ENCODE measurements at regions not wholly inside any gene's neighbourhood (a gene's known extent, or its start where the extent isn't known, plus 50 kb on each side); places are given as distances from the start of the nearest gene placed in this dataset.
"Not testable (repeated sequence)": the region's sequence is repeated elsewhere in the genome, so short reads cannot be mapped to it uniquely, and the experiment has no call there.

DNA sequence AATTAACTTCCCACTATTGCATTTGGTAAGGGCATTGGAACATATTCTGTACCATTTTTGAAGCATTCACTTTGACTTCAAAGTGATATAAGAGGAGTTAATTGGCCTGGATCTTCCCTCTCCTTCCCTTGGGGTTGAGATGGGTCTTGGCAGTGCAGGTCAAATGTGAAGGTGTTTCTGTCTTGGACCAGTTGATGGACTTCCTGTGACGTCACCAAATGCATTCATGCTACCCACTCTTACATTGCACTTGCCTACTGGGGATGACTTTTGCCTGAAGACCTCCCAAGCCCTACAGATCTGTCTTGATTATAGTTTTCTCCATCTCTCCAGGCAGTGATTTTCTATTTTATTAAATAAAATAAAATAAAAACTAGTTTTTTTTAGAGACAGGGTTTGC, 221.5 kb downstream of the BUB3 start:
- no peak for DNase-seq (ENCODE audit: low read depth)

DNA sequence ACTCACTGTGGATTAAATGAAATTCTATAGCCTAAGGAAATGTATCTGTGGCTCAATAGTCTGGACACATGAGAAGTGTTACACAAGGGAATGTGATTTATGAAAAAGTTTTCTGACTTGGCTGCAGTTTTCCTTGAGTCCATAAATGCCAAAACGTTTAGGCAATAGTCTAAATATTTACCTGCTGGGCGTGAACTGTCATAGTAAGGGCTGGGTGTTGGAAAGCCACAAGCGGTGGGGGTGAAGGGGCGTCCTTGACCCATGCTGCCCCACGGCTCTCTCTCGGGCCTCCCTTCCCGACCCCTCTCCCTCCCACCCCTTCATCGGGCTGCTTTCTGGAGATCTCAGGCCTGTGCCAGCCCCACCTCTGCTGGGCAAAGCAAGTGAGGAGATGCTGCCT, 223.7 kb downstream of the BUB3 start:
- no peak for DNase-seq (ENCODE audit: low read depth)

DNA sequence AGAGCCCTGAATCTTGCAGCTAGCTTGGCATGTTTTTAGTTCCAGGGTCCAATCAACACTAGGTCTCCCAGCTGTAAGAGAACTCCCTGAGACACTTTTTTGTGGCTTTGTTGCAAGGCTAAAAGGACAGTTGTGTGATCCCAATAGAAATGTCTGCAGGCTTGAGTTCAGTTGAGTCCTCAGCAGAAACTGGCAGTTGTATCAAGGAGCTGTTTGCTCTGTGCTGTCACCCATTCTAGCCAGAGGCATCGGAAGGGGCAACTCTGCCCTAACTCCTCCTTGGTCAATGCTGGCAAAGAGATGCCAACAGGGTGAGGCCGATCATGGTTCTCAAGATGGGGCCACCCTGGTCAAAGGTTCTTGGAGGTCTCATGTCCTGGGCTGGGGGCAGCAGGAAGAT, 224.1 kb downstream of the BUB3 start:
- no peak for DNase-seq (ENCODE audit: low read depth)

DNA sequence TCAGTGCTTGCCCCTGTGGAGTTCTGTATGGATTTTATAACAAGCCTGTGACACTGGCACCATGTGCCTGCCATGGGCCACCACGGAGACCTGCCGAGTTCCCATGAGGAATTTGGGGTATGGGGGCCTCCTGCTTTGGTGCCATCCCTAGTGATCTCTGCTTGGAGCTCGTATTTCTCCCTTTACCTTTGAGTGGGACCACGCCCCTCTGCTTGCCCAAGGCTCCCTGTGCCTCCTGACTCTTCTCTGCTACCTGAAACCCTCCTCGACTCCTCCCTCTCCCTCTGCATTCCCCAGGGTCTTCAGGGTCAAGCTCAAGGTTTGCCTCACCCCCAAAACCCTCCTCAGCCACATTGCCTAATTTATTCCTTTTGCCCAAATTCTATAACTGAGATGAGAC, 225.0 kb downstream of the BUB3 start:
- DNase-seq (ENCODE audit: low read depth): no peak

DNA sequence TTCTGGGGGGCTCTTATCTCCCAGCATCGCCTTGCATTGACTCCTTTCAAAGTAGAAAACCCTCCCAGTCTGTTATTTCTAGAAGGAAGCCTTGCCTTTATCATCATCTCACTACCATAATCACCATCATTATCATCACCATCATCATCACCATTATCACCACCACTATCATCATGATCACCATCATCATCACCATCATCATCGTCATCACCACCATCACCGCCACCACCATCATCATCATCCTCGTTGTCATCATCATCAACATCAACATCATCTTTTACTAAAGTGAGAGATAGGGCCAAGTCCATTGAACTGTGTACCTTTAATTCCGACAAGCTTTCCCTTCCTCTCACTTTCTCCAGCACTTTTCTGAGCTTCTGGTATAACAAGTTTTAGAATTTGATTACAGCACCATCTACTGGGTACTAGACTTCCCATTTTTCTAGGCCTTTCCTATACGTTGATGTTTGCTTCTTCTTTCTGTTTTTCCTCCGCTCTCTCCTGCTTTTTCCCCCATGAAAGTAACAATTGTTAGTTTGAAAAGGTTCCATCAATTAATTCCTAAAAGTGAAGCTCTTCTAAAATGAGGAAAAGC, 226.4 kb downstream of the BUB3 start:
- peak; percentile 24 for DNase-seq (ENCODE audit: low read depth)

DNA sequence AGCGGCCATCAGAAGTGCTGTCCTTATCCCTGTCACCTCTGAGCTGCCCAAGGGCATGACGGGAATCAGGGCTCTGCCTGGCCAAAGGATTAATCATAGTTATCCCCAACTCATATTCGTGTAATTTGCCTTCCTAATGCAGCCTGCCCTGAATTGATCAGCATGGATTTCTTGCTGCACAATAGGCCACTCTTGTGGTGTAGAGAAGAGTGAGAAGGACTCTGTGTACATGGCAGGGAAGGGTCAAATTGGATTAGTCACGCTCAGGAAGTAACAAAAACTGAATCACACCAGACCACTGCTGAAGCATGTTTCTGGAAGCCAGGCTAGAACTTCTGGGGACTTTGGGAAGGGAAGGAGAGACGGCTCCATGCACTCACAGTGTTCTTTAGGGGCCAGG, 227.0 kb downstream of the BUB3 start:
- DNase-seq (ENCODE audit: low read depth): peak; percentile 81

DNA sequence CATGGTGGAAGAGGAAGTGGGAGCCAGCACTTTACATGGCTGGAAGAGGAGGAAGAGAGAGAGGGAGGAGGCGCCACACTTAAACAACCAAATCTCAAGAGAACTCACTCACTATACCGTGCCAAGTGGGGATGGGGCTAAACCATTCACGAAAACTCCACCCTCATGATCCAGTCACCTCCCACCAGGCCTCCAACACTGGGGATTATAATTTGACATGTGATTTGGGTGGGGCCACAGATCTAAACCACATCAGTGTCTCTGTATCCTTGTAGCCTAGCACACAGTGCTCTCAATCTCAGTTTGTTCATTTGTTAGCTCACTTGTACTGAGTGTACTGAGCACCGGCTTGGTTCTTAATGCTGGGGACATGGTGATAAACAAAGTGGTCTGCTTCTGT, 228.3 kb downstream of the BUB3 start:
- DNase-seq (ENCODE audit: low read depth): no peak

DNA sequence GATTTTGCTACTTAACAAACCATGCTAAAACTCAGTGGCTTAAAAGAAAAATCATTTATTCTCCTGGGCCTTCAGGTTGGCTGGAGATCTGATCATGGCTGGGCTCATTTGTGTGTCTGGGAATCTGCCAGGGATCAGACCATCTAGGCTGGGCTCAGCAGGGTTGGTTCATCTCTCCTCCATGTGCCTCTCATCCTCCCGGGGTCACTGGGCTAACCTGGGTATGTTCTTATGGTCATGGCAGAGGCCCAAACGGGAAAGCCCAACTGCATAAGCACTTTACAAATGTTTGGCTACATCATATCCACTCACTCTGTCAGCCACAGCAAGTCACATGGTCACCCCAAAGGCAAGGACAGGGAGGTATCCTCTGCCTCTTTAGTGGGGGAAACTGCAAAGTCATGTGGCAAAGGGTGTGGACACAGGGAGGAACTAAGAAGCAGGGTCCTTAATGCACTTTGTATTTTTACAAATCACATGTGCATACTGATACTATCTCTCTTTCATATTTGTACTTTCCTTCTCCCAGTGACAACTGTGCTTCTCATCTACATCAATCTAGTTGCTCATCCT, 231.4 kb downstream of the BUB3 start:
- DNase-seq (ENCODE audit: low read depth): no peak

DNA sequence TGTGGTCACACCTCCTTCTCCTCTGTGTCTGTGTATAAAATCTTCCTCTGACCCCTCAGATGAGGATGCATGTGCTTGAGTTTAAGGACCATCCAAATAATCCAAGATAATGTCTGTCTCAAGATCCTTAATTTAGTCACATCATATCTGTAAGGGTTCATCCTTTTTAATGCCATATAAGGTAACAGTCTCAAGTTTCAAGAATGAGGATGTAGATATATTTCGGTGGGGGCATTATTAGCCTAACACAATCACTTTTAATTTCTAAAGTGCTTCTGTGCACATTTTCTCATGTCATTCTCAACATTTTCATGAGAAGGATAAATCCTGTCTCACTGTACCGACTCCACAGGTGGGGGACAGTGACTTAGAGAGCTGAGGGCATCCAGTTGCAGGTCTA, 235.3 kb downstream of the BUB3 start:
- no peak for DNase-seq (ENCODE audit: low read depth)

DNA sequence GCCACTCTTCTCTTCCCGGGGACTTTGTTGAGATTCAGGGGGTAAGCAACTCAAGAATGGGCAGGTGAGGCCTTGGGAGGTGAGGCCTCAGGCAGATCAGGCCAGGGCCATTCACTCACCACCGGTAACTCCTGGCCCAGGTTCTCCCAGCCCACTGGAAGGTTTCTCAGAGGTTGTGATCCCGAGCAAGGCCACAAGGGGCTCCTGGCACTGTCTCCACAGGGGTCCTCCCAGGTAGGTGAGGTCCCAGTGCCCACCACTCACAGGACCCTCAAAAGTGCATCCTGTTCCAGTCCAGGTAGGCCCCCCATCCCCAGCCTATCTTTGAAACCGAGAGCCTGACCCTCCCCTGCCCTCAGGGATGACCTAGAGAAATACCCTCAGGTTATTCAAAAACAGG, 236.1 kb downstream of the BUB3 start:
- DNase-seq (ENCODE audit: low read depth): no peak

DNA sequence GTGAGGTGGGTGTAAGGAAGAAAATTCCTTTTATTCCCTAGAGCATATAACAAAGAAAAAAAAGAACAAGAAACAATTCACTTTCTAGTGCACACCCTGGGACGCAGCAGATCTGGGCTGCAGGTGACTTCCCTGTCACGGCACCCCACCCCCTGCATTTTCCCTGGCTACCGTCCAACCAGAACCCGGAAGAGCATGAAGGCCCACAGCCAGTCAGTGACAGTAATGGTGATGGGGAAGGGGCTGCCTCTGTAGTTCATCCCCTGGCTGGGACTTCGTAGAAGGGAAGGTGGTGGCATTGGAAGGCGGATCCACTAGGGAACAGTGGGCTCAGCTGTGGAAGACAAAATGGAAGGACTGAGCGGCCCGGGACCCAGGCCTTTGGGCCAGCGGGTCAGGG, 236.7 kb downstream of the BUB3 start:
- no peak for DNase-seq (ENCODE audit: low read depth)

DNA sequence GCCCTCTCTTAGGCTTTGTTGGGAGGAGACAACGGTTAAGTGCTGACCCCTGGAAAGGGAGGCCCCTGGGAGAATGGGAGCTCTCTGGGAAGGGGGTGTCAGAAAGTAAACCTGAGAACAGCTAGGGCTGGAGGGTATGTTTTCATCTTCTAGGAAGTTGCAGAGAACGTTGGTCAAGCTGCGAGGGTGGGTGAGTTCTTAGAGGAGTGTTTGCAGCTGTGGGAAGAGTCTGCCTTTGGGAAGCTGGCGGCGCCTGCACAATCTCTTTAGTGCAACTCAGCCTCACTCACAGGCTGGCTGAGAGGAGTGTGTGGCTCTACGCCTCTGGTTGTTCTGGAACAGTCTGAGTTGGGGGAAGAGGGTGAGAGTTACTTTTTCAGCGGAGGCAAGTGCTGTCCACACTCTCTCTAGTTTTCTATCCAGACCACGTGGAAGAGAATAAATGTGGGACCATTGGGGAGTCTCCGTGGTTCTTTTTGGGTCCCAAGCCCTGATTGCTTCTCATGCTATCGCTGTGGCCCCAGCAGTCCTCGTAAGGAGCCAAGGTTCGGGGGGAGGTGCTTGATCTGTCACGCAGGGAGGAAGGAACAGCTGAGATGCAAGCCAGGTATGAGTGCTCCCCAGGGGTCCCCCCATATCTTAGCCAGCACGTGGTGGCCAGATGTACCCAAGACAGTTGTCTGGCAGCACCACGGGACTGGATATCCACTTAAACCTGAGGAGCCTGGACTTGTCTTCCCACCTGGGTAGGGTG, 237.2 kb downstream of the BUB3 start:
- DNase-seq (ENCODE audit: low read depth): no peak

DNA sequence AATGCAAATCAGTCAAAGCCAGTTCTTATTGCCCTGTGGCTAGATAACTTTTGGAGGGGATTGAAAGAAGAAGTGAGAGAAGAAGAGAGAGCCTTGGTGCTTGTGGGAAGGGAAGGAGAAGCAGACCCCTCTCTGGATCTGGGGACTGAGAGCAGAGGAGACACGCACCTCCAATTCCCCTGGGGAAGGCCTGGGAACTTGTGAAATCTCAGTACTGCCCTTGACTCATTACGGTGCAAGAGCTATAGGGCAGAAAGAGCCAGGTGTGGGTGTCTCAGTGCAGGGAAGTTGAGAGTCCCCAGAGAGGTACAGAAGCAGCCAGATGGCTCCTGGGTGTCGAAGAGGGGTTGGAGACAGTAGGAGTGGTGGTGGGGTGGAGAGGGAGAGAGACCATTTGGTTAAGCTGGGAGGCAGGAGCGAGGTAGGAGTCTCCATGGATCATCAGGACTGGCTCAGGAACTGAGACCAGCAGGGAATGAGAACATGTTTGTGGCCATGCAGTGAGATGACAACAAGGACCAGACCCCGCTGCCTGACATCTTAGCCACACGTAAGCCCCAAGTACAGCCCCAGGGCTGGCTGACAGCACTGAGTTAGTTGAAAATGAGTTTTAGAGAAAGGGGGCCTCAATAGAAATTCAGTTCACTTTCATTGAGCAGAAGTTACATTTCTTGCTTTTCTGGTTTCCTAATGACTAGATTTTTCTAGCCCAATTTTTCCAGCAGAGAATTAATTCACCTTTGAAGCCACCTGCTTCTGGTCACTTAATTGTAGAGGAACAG, 238.2 kb downstream of the BUB3 start:
- no peak for DNase-seq (ENCODE audit: low read depth)

DNA sequence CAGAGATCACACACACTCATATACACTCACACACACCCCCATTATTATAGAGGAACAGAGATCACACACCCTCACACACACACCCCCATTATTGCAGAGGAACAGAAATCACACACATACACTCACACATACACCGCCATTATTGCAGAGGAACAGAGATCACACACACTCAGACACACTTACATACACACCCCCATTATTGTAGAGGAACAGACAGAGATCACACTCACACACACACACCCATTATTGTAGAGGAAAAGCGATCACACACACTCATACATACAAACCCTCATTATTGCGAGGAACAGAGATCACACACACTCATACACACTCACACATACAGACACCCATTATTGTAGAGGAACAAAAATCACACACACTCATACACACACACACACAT, 239.0 kb downstream of the BUB3 start:
- DNase-seq (ENCODE audit: low read depth): no peak

DNA sequence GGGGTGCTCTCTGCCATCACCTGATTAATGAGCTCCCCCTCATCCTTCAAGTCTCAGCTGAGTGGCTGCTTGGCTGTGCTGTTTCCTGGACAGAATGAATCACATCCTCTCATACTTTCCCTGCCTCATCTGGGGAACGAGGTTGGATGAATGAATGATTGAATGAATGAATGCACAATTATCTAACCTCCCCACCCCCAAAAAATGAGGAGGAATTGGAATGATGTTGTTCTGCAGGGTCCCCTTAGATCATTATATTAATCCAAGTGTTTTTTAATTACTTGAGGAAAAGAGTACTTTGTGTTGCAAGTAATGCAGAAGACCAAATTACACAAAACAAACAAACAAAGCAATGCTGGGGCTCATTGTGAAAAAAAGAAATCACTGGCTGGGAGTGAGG, 240.2 kb downstream of the BUB3 start:
- DNase-seq (ENCODE audit: low read depth): no peak

DNA sequence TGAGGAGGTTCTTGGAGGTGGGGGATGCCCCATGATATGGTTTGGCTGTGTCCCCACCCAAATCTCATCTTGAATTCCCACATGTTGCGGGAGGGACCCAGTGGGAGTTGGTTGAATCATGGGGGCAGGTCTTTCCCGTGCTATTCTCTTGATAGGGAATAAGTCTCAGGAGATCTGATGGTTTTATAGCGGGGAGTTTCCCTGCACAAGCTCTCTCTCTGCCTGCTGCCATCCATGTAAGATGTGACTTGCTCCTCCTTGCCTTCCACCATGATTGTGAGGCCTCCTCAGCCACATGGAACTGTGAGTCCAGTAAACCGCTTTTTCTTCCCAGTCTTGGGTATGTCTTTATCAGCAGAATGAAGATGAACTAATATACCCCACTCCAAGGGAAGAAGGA, 241.0 kb downstream of the BUB3 start:
- not testable (repeated sequence) for DNase-seq (ENCODE audit: low read depth)

DNA sequence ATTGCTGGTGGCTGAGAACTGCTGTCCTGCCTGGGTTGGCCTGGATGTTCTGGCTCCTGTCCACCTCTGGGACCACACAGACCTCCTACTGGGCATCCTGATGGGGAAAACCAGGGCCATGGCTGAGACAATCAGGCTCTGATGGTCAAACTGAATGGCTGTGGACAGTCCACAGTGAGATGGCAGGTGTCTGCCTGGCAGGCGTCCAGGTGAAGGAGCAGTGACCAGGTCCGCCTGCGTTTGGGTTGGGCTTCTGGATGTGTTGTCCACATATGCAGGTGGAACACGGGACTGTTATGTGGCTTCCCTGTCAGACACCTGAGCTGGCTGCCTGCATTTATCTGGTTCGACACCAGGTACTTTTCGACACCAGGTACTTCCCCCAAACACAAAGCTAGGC, 241.7 kb downstream of the BUB3 start:
- no peak for DNase-seq (ENCODE audit: low read depth)

DNA sequence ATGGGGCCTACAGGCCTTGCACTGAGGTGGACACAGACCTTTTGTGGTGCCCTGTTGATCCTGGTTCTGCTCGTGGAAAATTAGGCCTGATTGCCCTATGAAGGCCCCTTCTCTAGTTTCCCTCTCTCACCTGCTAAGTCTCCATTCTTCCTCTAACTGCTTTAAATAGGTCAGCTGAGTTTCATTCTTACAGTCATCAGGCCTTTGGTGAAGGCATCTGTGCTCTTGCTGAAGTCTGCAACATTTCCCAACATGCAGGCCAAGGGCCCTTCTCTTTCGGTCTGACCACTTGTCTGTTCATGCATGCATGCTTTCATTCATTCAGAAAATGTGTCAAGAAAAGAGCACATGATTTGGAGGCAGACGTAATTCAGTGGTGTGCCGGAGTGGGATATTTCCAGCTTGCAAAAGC, 244.0 kb downstream of the BUB3 start:
- DNase-seq (ENCODE audit: low read depth): no peak

DNA sequence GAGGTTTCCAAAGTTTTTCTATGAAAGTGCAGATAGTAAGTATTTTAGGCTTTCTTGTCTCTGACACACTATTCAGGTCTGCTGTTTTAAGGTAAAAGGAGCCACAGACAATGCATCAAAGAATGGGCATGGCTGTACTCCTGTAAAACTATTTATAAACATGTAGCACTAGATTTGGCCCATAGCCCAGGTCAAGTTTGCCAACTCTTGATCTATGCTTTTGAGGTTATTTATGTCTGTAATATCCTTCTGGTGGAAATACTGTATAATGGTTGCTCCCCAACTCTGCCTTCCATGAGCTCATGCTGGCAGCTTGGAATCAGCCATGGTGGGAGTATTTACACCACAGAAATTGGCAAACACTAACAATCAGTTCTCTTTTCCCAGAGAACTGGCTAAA, 244.6 kb downstream of the BUB3 start:
- no peak for DNase-seq (ENCODE audit: low read depth)

DNA sequence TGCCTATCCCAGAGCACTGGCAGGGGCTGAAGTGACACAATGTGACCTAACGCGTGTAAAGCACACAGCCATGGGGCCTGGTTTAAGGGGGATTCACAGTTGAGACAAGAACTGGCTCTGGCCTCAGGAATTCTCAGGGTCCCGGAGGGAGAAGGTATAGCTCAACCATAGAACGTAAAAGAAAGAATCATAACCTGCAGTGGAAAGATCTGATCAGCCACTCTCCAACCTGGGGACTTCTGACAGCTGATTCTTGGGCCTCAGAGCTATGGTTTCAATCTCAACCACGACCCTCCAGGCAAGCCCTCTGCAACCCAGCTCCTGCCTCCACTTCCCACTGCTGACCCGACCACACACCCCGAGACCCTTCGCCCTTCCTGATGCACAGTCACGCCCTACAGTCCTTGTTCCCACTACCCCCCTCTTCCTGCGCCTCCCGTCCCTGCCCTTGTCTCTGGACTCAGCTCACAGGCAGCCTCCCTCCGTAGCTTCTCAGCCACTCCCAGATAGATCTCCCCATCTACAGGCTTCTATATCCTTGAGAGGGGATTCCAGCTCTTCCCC, 245.2 kb downstream of the BUB3 start:
- no peak for DNase-seq (ENCODE audit: low read depth)

DNA sequence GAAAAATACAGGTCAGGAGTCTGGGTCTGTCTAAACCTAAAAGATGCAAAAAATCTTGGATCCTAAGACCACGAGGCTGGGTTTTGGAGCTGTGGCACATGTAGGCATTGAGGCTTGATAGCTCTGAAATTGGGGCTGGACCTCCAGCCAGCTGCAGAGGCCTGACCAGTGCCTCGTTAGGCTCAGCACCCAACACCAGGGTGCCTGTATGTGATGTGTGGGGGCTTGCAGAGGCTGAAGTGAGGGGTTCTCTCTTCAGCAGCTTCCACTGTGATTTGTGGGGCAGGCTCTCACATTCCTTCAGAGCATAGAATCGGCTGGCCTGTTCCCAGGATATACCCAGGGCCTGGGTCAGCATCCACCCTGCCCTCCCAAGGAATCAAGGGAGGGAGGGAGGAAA, 247.8 kb downstream of the BUB3 start:
- no peak for DNase-seq (ENCODE audit: low read depth)

DNA sequence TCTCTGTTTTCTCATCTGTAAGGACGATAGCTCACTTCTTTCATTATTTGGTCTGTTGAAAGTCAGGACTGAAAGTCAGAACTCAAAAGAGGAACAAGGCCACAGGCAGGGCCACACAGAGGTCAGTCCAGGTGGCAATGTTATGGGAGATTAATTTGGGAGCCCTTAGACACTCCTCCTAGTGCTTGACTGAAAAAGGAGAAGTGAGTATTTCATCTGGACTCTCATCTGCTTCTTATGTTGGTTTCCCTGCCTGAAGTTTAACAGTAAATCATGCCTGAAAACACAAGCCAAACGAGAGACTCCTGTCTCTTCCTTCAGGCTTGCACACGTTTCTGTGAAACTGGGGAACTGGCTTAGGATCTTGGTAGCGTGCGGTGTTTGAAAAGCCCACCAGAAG, 248.5 kb downstream of the BUB3 start:
- DNase-seq (ENCODE audit: low read depth): no peak
